ENCODE measurements at regions not wholly inside any gene's neighbourhood (a gene's known extent, or its start where the extent isn't known, plus 50 kb on each side); places are given as distances from the start of the nearest gene placed in this dataset.

GRCh38 chr2:106629981-106630380 lies 142.8 kb downstream of the CD8B2 start:
- Histone ChIP-seq H3K9me3 (ENCODE audit: control insufficient read depth, insufficient read depth, low read depth, low read length) (peaks cover 28% of the 10 kb centered on the region), H3K9ac (ENCODE audit: low read length) (no peak overlapping the region), H3K4me3 (ENCODE audit: low read depth, low read length) (no peak overlapping the region), H3K36me3 (ENCODE audit: control insufficient read depth, insufficient read depth, low read length) (no peaks in the 10 kb centered on the region), H3K4me1 (ENCODE audit: control insufficient read depth, insufficient read depth, low read length) (no peaks in the 10 kb centered on the region), H3K27me3 (ENCODE audit: control insufficient read depth, insufficient read depth, low read length) (no peaks in the 10 kb centered on the region), H3K27ac (ENCODE audit: low read depth, low read length) (no peak overlapping the region)

- H3K4me1 ChIP-seq (ENCODE audit: control insufficient read depth, insufficient read depth, low read length) = no peaks in the 10 kb centered on the region
- H3K36me3 ChIP-seq (ENCODE audit: control insufficient read depth, insufficient read depth, low read length) = no peaks in the 10 kb centered on the region
- H3K4me3 ChIP-seq (ENCODE audit: low read depth, low read length) = no peak overlapping the region
- H3K9me3 ChIP-seq (ENCODE audit: control insufficient read depth, insufficient read depth, low read depth, low read length) = peaks cover 28% of the 10 kb centered on the region
- H3K27me3 ChIP-seq (ENCODE audit: control insufficient read depth, insufficient read depth, low read length) = no peaks in the 10 kb centered on the region
- no peak overlapping the region for H3K9ac ChIP-seq (ENCODE audit: low read length)
- no peak overlapping the region for H3K27ac ChIP-seq (ENCODE audit: low read depth, low read length)
Measured at GRCh38 chr2:106631281-106631680, 144.1 kb downstream of the CD8B2 start.

DNA sequence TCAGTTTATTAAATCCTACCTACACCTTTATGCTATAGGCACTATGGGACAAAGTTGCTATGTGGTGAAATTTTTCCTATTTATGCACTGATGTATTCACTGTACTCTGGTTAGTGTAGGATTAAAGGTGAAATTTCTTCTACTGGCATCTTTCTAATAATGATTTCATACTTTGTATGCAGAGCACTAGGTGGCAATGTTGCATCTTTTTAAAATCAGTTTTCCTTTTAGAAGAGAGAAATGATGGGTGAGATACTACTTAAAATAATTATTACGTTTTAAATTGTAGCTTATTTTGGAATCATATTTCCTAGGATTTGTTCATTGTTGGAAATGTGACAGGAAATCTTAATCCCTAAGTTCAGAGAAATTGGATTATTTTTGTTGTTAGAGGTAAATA lies 150.9 kb downstream of the CD8B2 start:
- Histone ChIP-seq H3K9me3 (ENCODE audit: control insufficient read depth, insufficient read depth, low read depth, low read length) (no peaks in the 10 kb centered on the region), H3K27me3 (ENCODE audit: control insufficient read depth, insufficient read depth, low read length) (no peaks in the 10 kb centered on the region), H3K4me1 (ENCODE audit: control insufficient read depth, insufficient read depth, low read length) (no peaks in the 10 kb centered on the region), H3K27ac (ENCODE audit: low read depth, low read length) (no peak overlapping the region), H3K36me3 (ENCODE audit: control insufficient read depth, insufficient read depth, low read length) (no peaks in the 10 kb centered on the region), H3K4me3 (ENCODE audit: low read depth, low read length) (no peak overlapping the region), H3K9ac (ENCODE audit: low read length) (no peak overlapping the region)

DNA sequence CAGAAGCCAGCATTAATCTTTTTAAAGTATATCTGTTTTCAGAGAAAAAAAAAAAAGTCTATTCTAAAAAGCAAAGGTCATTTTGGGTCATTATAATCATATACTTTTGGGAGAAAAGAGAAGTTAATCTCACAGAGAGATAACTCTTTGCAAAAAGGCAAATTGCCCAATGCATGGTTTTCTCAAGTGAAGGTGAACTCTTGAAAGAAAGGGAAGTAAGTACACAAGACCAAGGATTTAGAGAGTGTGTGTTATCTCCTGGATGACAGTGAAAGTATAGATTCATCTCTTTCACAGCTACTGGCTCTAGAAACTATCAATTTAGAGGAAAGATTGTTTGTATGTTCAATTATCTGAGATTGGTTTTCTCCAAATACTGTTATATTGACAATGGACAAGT lies 151.4 kb downstream of the CD8B2 start:
- Histone ChIP-seq H3K36me3 (ENCODE audit: control insufficient read depth, insufficient read depth, low read length) (no peaks in the 10 kb centered on the region), H3K4me3 (ENCODE audit: low read depth, low read length) (no peak overlapping the region), H3K4me1 (ENCODE audit: control insufficient read depth, insufficient read depth, low read length) (no peaks in the 10 kb centered on the region), H3K9ac (ENCODE audit: low read length) (no peak overlapping the region), H3K27me3 (ENCODE audit: control insufficient read depth, insufficient read depth, low read length) (no peaks in the 10 kb centered on the region), H3K9me3 (ENCODE audit: control insufficient read depth, insufficient read depth, low read depth, low read length) (no peaks in the 10 kb centered on the region), H3K27ac (ENCODE audit: low read depth, low read length) (no peak overlapping the region)

- H3K36me3 ChIP-seq (ENCODE audit: control insufficient read depth, insufficient read depth, low read length) = no peaks in the 10 kb centered on the region
- H3K4me1 ChIP-seq (ENCODE audit: control insufficient read depth, insufficient read depth, low read length) = no peaks in the 10 kb centered on the region
- H3K27me3 ChIP-seq (ENCODE audit: control insufficient read depth, insufficient read depth, low read length) = no peaks in the 10 kb centered on the region
- no peak overlapping the region for H3K9ac ChIP-seq (ENCODE audit: low read length)
- H3K27ac ChIP-seq (ENCODE audit: low read depth, low read length) = no peak overlapping the region
- no peaks in the 10 kb centered on the region for H3K9me3 ChIP-seq (ENCODE audit: control insufficient read depth, insufficient read depth, low read depth, low read length)
- H3K4me3 ChIP-seq (ENCODE audit: low read depth, low read length) = no peak overlapping the region
Measured at GRCh38 chr2:106642679-106643078, 155.5 kb downstream of the CD8B2 start.

- Histone ChIP-seq H3K27ac (ENCODE audit: low read depth, low read length) (no peak overlapping the region), H3K9me3 (ENCODE audit: control insufficient read depth, insufficient read depth, low read depth, low read length) (no peaks in the 10 kb centered on the region), H3K27me3 (ENCODE audit: control insufficient read depth, insufficient read depth, low read length) (no peaks in the 10 kb centered on the region), H3K36me3 (ENCODE audit: control insufficient read depth, insufficient read depth, low read length) (no peaks in the 10 kb centered on the region), H3K9ac (ENCODE audit: low read length) (no peak overlapping the region), H3K4me1 (ENCODE audit: control insufficient read depth, insufficient read depth, low read length) (no peaks in the 10 kb centered on the region), H3K4me3 (ENCODE audit: low read depth, low read length) (no peak overlapping the region)
Measured at GRCh38 chr2:106644623-106645022, 157.5 kb downstream of the CD8B2 start.

GRCh38 chr2:106646605-106647004 lies 159.4 kb downstream of the CD8B2 start:
- no peak overlapping the region for H3K4me3 ChIP-seq (ENCODE audit: low read depth, low read length)
- H3K9ac ChIP-seq (ENCODE audit: low read length) = no peak overlapping the region
- no peaks in the 10 kb centered on the region for H3K4me1 ChIP-seq (ENCODE audit: control insufficient read depth, insufficient read depth, low read length)
- H3K36me3 ChIP-seq (ENCODE audit: control insufficient read depth, insufficient read depth, low read length) = no peaks in the 10 kb centered on the region
- H3K27ac ChIP-seq (ENCODE audit: low read depth, low read length) = no peak overlapping the region
- no peaks in the 10 kb centered on the region for H3K9me3 ChIP-seq (ENCODE audit: control insufficient read depth, insufficient read depth, low read depth, low read length)
- no peaks in the 10 kb centered on the region for H3K27me3 ChIP-seq (ENCODE audit: control insufficient read depth, insufficient read depth, low read length)

GRCh38 chr2:106649306-106649705 lies 162.1 kb downstream of the CD8B2 start:
- Histone ChIP-seq H3K9ac (ENCODE audit: low read length) (no peak overlapping the region), H3K27ac (ENCODE audit: low read depth, low read length) (no peak overlapping the region), H3K36me3 (ENCODE audit: control insufficient read depth, insufficient read depth, low read length) (no peaks in the 10 kb centered on the region), H3K27me3 (ENCODE audit: control insufficient read depth, insufficient read depth, low read length) (no peaks in the 10 kb centered on the region), H3K4me1 (ENCODE audit: control insufficient read depth, insufficient read depth, low read length) (no peaks in the 10 kb centered on the region), H3K9me3 (ENCODE audit: control insufficient read depth, insufficient read depth, low read depth, low read length) (no peaks in the 10 kb centered on the region), H3K4me3 (ENCODE audit: low read depth, low read length) (no peak overlapping the region)

- Histone ChIP-seq H3K4me3 (ENCODE audit: low read depth, low read length) (no peak overlapping the region), H3K27me3 (ENCODE audit: control insufficient read depth, insufficient read depth, low read length) (no peaks in the 10 kb centered on the region), H3K9ac (ENCODE audit: low read length) (no peak overlapping the region)
Measured at GRCh38 chr2:106653465-106653864, 166.3 kb downstream of the CD8B2 start.

GRCh38 chr2:106658616-106659015 lies 171.5 kb downstream of the CD8B2 start:
- Histone ChIP-seq H3K27me3 (ENCODE audit: control insufficient read depth, insufficient read depth, low read length) (no peaks in the 10 kb centered on the region), H3K36me3 (ENCODE audit: control insufficient read depth, insufficient read depth, low read length) (no peaks in the 10 kb centered on the region), H3K4me3 (ENCODE audit: low read depth, low read length) (no peak overlapping the region), H3K4me1 (ENCODE audit: control insufficient read depth, insufficient read depth, low read length) (no peaks in the 10 kb centered on the region), H3K27ac (ENCODE audit: low read depth, low read length) (no peak overlapping the region), H3K9ac (ENCODE audit: low read length) (no peak overlapping the region), H3K9me3 (ENCODE audit: control insufficient read depth, insufficient read depth, low read depth, low read length) (peaks cover 2% of the 10 kb centered on the region; the same call in 1 of the 2 replicates)

More at GRCh38 chr2:106653465-106653864, 166.3 kb downstream of the CD8B2 start:
- H3K27ac ChIP-seq (ENCODE audit: low read depth, low read length) = no peak overlapping the region
- H3K36me3 ChIP-seq (ENCODE audit: control insufficient read depth, insufficient read depth, low read length) = no peaks in the 10 kb centered on the region
- no peaks in the 10 kb centered on the region for H3K4me1 ChIP-seq (ENCODE audit: control insufficient read depth, insufficient read depth, low read length)
- no peaks in the 10 kb centered on the region for H3K9me3 ChIP-seq (ENCODE audit: control insufficient read depth, insufficient read depth, low read depth, low read length)

- no peak overlapping the region for H3K27ac ChIP-seq (ENCODE audit: low read depth, low read length)
- no peak overlapping the region for H3K4me3 ChIP-seq (ENCODE audit: low read depth, low read length)
- no peaks in the 10 kb centered on the region for H3K36me3 ChIP-seq (ENCODE audit: control insufficient read depth, insufficient read depth, low read length)
- no peaks in the 10 kb centered on the region for H3K4me1 ChIP-seq (ENCODE audit: control insufficient read depth, insufficient read depth, low read length)
- H3K27me3 ChIP-seq (ENCODE audit: control insufficient read depth, insufficient read depth, low read length) = no peaks in the 10 kb centered on the region
- peaks cover 26% of the 10 kb centered on the region for H3K9me3 ChIP-seq (ENCODE audit: control insufficient read depth, insufficient read depth, low read depth, low read length)
- H3K9ac ChIP-seq (ENCODE audit: low read length) = no peak overlapping the region
Measured at GRCh38 chr2:106664669-106665068, 177.5 kb downstream of the CD8B2 start.

- H3K27me3 ChIP-seq (ENCODE audit: control insufficient read depth, insufficient read depth, low read length) = no peaks in the 10 kb centered on the region
- no peaks in the 10 kb centered on the region for H3K36me3 ChIP-seq (ENCODE audit: control insufficient read depth, insufficient read depth, low read length)
- no peak overlapping the region for H3K27ac ChIP-seq (ENCODE audit: low read depth, low read length)
- no peaks in the 10 kb centered on the region for H3K4me1 ChIP-seq (ENCODE audit: control insufficient read depth, insufficient read depth, low read length)
- H3K4me3 ChIP-seq (ENCODE audit: low read depth, low read length) = no peak overlapping the region
- peaks cover 49% of the 10 kb centered on the region for H3K9me3 ChIP-seq (ENCODE audit: control insufficient read depth, insufficient read depth, low read depth, low read length)
- H3K9ac ChIP-seq (ENCODE audit: low read length) = no peak overlapping the region
Measured at GRCh38 chr2:106667478-106668070, 180.4 kb downstream of the CD8B2 start.
